ENCODE measurements at regions not wholly inside any gene's neighbourhood (a gene's known extent, or its start where the extent isn't known, plus 50 kb on each side); places are given as distances from the start of the nearest gene placed in this dataset.

DNA sequence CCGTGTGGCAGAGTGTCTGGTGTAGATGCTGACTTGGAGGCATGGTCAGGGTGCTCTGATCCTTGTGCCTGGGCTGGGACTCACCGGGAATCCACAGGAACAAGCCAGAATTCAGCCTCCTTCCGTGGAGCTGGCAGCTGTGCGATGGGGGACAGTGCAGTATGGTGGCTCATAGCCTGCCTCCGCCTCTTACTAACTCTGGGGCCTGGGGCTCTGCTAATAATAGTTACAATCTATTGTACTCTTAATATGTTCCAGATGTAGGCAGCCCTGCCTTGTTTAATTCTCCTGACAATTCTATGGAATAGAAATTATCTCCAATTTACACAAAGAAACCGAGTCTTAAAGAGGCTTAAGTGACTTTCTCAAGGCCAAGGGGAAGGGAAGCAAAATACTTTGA, 77.6 kb downstream of the PCDH1 start:
- no peak overlapping the region for H3K27ac ChIP-seq
- H3K27me3 ChIP-seq (replicated peaks in 1 of 7): peaks cover 0 to 39% (median 5%) of the 10 kb centered on the region in 7 donors
- TF ChIP-seq POLR2AphosphoS5 (IDR thresholded peaks at IDR 0.05) (no peak), POLR2A (IDR thresholded peaks at IDR 0.05) (no peak)
- TF ChIP-seq, protein P1, sequence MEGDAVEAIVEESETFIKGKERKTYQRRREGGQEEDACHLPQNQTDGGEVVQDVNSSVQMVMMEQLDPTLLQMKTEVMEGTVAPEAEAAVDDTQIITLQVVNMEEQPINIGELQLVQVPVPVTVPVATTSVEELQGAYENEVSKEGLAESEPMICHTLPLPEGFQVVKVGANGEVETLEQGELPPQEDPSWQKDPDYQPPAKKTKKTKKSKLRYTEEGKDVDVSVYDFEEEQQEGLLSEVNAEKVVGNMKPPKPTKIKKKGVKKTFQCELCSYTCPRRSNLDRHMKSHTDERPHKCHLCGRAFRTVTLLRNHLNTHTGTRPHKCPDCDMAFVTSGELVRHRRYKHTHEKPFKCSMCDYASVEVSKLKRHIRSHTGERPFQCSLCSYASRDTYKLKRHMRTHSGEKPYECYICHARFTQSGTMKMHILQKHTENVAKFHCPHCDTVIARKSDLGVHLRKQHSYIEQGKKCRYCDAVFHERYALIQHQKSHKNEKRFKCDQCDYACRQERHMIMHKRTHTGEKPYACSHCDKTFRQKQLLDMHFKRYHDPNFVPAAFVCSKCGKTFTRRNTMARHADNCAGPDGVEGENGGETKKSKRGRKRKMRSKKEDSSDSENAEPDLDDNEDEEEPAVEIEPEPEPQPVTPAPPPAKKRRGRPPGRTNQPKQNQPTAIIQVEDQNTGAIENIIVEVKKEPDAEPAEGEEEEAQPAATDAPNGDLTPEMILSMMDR (IDR thresholded peaks at IDR 0.05 in 8 of 11, conservative IDR thresholded peaks at IDR 0.05 in 3 of 11): no peak
- no peaks in the 10 kb centered on the region for H3K9me3 ChIP-seq
- peaks cover 0 to 11% (median 2%) of the 10 kb centered on the region in 6 donors for H3K4me1 ChIP-seq
- DNase-seq: peak; percentile 28
- no peak overlapping the region for H3K4me3 ChIP-seq
- intact Hi-C loops (cut with DNase I; ENCODE audit: low total_unique reads): no loop called here
- no peaks in the 10 kb centered on the region for H3K36me3 ChIP-seq
- 80 to 87% (median 80%) methylated on average over 6 of the region's 6 CpGs for WGBS, 5 donors

- WGBS, 5 donors: 71 to 78% (median 76%) methylated on average over 7 of the region's 7 CpGs
- intact Hi-C loops (cut with DNase I; ENCODE audit: low total_unique reads): no loop called here
- Histone ChIP-seq H3K4me3 (no peak overlapping the region), H3K4me1 (peaks cover 0 to 2% (median 0%) of the 10 kb centered on the region in 6 donors), H3K36me3 (no peaks in the 10 kb centered on the region), H3K9me3 (no peaks in the 10 kb centered on the region), H3K27me3 (replicated peaks in 1 of 7) (peaks cover 0 to 29% (median 5%) of the 10 kb centered on the region in 7 donors), H3K27ac (no peak overlapping the region)
- no peak for TF ChIP-seq POLR2A (IDR thresholded peaks at IDR 0.05)
- DNase-seq: no peak
Observed at GRCh38 chr5:141799507-141800167, 78.6 kb downstream of the PCDH1 start.

DNA sequence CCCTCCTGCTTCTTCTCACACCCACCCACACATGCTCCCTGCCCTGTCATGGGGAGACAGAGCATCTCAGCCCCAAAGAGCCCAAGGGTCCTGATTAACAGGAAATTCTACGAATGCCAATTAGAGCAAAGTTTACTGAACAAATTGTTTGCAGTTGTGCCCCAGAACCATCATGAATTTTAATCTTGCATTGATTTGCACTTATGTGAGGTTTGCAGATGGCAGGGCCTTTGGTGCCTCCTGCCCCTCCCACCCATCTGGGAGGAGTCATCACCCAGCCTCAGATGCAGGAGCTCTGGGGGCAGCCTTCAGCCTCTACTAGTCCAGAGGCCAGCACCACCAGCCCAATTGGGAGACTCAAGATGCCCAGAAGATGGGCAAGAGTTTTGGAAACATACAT, 80.8 kb downstream of the PCDH1 start:
- WGBS, 5 donors: 0% methylated on average over 1 of the region's 1 CpG
- intact Hi-C loops (cut with DNase I; ENCODE audit: low total_unique reads): no loop called here
- no peak for TF ChIP-seq POLR2AphosphoS5 (IDR thresholded peaks at IDR 0.05)
- TF ChIP-seq POLR2A (IDR thresholded peaks at IDR 0.05): no peak
- TF ChIP-seq, protein P1 (IDR thresholded peaks at IDR 0.05 in 8 of 11, conservative IDR thresholded peaks at IDR 0.05 in 3 of 11): no peak
- Histone ChIP-seq H3K27ac (no peak overlapping the region), H3K27me3 (replicated peaks in 1 of 7) (peaks cover 0 to 15% (median 0%) of the 10 kb centered on the region in 7 donors), H3K4me3 (no peak overlapping the region), H3K9me3 (no peaks in the 10 kb centered on the region), H3K36me3 (no peaks in the 10 kb centered on the region), H3K4me1 (no peaks in the 10 kb centered on the region)
- DNase-seq: no peak

GRCh38 chr5:141795421-141795820, 82.8 kb downstream of the PCDH1 start:
- no peak for TF ChIP-seq POLR2AphosphoS5 (IDR thresholded peaks at IDR 0.05)
- TF ChIP-seq, protein P1 (IDR thresholded peaks at IDR 0.05 in 8 of 11, conservative IDR thresholded peaks at IDR 0.05 in 3 of 11): no peak
- TF ChIP-seq POLR2A (IDR thresholded peaks at IDR 0.05): no peak
- Histone ChIP-seq H3K4me1 (no peaks in the 10 kb centered on the region), H3K27me3 (replicated peaks in 1 of 7) (peaks cover 0 to 7% (median 0%) of the 10 kb centered on the region in 7 donors), H3K27ac (no peak overlapping the region), H3K4me3 (no peak overlapping the region), H3K36me3 (no peaks in the 10 kb centered on the region), H3K9me3 (no peaks in the 10 kb centered on the region)
- WGBS, 5 donors: 87 to 95% (median 93%) methylated on average over 5 of the region's 5 CpGs
- intact Hi-C loops (cut with DNase I; ENCODE audit: low total_unique reads): no loop called here
- no peak for DNase-seq
